H9 (cell line): ENCODE measurements at regions not wholly inside any gene's neighbourhood (a gene's known extent, or its start where the extent isn't known, plus 50 kb on each side); places are given as distances from the start of the nearest gene placed in this dataset.

Experiments
- DNase-seq: peaks from one replicate; pipeline ENCODE4 v3.0.0-alpha.2; 2017
- H2AFZ ChIP-seq: one replicate; pipeline ENCODE4 v1.6.1; 2013; ENCODE audit warnings: mild to moderate bottlenecking, low read length, control low read depth, moderate library complexity
- H2AK5ac ChIP-seq: 2 replicates; pipeline ENCODE4 v1.6.1; 2013; ENCODE audit warnings: low read length, control low read depth, mixed read lengths; ENCODE audit not compliant: insufficient read length
- H2BK120ac ChIP-seq: one replicate; pipeline ENCODE4 v1.6.1; 2013; ENCODE audit warnings: low read depth, mild to moderate bottlenecking, low read length, control low read depth, inconsistent platforms; ENCODE audit not compliant: poor library complexity, severe bottlenecking
- H2BK12ac ChIP-seq: 2 replicates; pipeline ENCODE4 v1.6.1; 2013; ENCODE audit warnings: low read length, control low read depth, mixed read lengths, low read depth; ENCODE audit not compliant: insufficient read length
- H2BK15ac ChIP-seq: 2 replicates; pipeline ENCODE4 v1.6.1; 2013; ENCODE audit warnings: low read depth, low read length, control low read depth
- H2BK20ac ChIP-seq: one replicate; pipeline ENCODE4 v1.6.1; 2013; ENCODE audit warnings: low read depth, mild to moderate bottlenecking, low read length, control low read depth, inconsistent platforms; ENCODE audit not compliant: poor library complexity, severe bottlenecking
- H2BK5ac ChIP-seq: 2 replicates; pipeline ENCODE4 v1.6.1; 2013; ENCODE audit warnings: low read length, control low read depth, mixed read lengths; ENCODE audit not compliant: insufficient read length
- H3K14ac ChIP-seq: 2 replicates; pipeline ENCODE4 v1.6.1; 2013; ENCODE audit warnings: low read length, control low read depth; ENCODE audit not compliant: insufficient read depth
- H3K18ac ChIP-seq: 2 replicates; pipeline ENCODE4 v1.6.1; 2013; ENCODE audit warnings: low read depth, mild to moderate bottlenecking, mixed read lengths, low read length, control low read depth; ENCODE audit not compliant: insufficient read length
- H3K23ac ChIP-seq: 2 replicates; pipeline ENCODE4 v1.6.1; 2013; ENCODE audit warnings: low read length, control low read depth, mixed read lengths, low read depth; ENCODE audit not compliant: insufficient read length
- H3K23me2 ChIP-seq: 2 replicates; pipeline ENCODE4 v1.6.1; 2013; ENCODE audit warnings: low read depth, mild to moderate bottlenecking, mixed read lengths, low read length, control low read depth; ENCODE audit not compliant: insufficient read length, poor library complexity, severe bottlenecking
- H3K27ac ChIP-seq: 2 replicates; pipeline ENCODE4 v1.5.1; 2013; ENCODE audit warnings: low read length, control low read depth, mixed read lengths, low read depth; ENCODE audit not compliant: insufficient read length
- H3K27me3 ChIP-seq: 2 replicates; pipeline ENCODE4 v1.6.1; 2013; ENCODE audit warnings: low read length, control low read depth, inconsistent platforms; ENCODE audit not compliant: insufficient read depth
- H3K4ac ChIP-seq: 2 replicates; pipeline ENCODE4 v1.6.1; 2013; ENCODE audit warnings: low read depth, mild to moderate bottlenecking, control low read depth, inconsistent platforms, low read length, moderate library complexity
- H3K4me1 ChIP-seq: 2 replicates; pipeline ENCODE4 v1.6.1; 2013; ENCODE audit warnings: low read length, control low read depth, inconsistent platforms; ENCODE audit not compliant: insufficient read depth
- H3K4me2 ChIP-seq: 2 replicates; pipeline ENCODE4 v1.6.1; 2013; ENCODE audit warnings: low read length, control low read depth, mixed read lengths; ENCODE audit not compliant: insufficient read length, insufficient read depth
- H3K56ac ChIP-seq: 2 replicates; pipeline ENCODE4 v1.6.1; 2013; ENCODE audit warnings: low read depth, mild to moderate bottlenecking, mixed read lengths, low read length, control low read depth; ENCODE audit not compliant: insufficient read length
- H3K79me1 ChIP-seq: 2 replicates; pipeline ENCODE4 v1.6.1; 2013; ENCODE audit warnings: low read depth, mild to moderate bottlenecking, moderate library complexity, low read length, control low read depth, inconsistent platforms; ENCODE audit not compliant: insufficient read depth, poor library complexity, severe bottlenecking
- H3K79me2 ChIP-seq: 2 replicates; pipeline ENCODE4 v1.6.1; 2013; ENCODE audit warnings: low read length, control low read depth, inconsistent platforms; ENCODE audit not compliant: insufficient read depth
- H3K9ac ChIP-seq: 2 replicates; pipeline ENCODE4 v1.6.1; 2013; ENCODE audit warnings: low read length, control low read depth, mixed read lengths; ENCODE audit not compliant: insufficient read length; ENCODE audit errors: extremely low read depth
- H3K9me3 ChIP-seq: one replicate; pipeline ENCODE4 v1.6.1; 2013; ENCODE audit warnings: low read depth, low read length, inconsistent platforms; ENCODE audit not compliant: control insufficient read depth
- H3T11ph ChIP-seq: one replicate; pipeline ENCODE4 v1.6.1; 2013; ENCODE audit warnings: mild to moderate bottlenecking, low read length, control low read depth, inconsistent platforms
- H4K20me1 ChIP-seq: one replicate; pipeline ENCODE4 v1.6.1; 2013; ENCODE audit not compliant: control insufficient read depth, insufficient read length, insufficient read depth
- H4K5ac ChIP-seq: 2 replicates; pipeline ENCODE4 v1.6.1; 2013; ENCODE audit warnings: low read depth, mild to moderate bottlenecking, mixed read lengths, low read length, control low read depth; ENCODE audit not compliant: insufficient read length
- H4K8ac ChIP-seq: replicated peaks from 2 replicates; pipeline ENCODE4 v1.6.1; 2013; ENCODE audit warnings: low read length, control low read depth, mixed read lengths, low read depth; ENCODE audit not compliant: insufficient read length
- H4K91ac ChIP-seq: 2 replicates; pipeline ENCODE4 v1.6.1; 2013; ENCODE audit warnings: low read depth, mild to moderate bottlenecking, moderate library complexity, mixed read lengths, low read length, control low read depth; ENCODE audit not compliant: insufficient read length
- H3K27ac Mint-ChIP-seq, 3 experiments: 2 replicates in 2 of 3; 3 replicates in 1 of 3; pipeline ENCODE4 v1.8.0; 2020 to 2021; ENCODE audit warnings: mixed read lengths in 3 of 3, mild to moderate bottlenecking in 1 of 3, moderate library complexity in 1 of 3
- H3K27me3 Mint-ChIP-seq: 2 replicates; pipeline ENCODE4 v1.8.0; 2021; ENCODE audit warnings: low read depth, mild to moderate bottlenecking, moderate library complexity, mixed read lengths
- H3K36me3 Mint-ChIP-seq, 3 experiments: 2 replicates in 2 of 3; 3 replicates in 1 of 3; pipeline ENCODE4 v1.8.0; 2020 to 2021; ENCODE audit warnings: low read depth in 3 of 3, mixed read lengths in 3 of 3; ENCODE audit not compliant: insufficient read depth in 1 of 3
- H3K4me1 Mint-ChIP-seq, 2 experiments: 2 replicates each; pipeline ENCODE4 v1.8.0; 2020; ENCODE audit warnings: mixed read lengths in 2 of 2
- H3K4me3 Mint-ChIP-seq, 2 experiments: 2 replicates in 1 of 2; 3 replicates in 1 of 2; pipeline ENCODE4 v1.8.0; 2020 to 2021; ENCODE audit warnings: mild to moderate bottlenecking in 2 of 2, mixed read lengths in 2 of 2, moderate library complexity in 1 of 2
- H3K9me3 Mint-ChIP-seq, 2 experiments: 2 replicates in 1 of 2; 3 replicates in 1 of 2; pipeline ENCODE4 v1.8.0; 2020; ENCODE audit warnings: mild to moderate bottlenecking in 2 of 2, mixed read lengths in 2 of 2, moderate library complexity in 1 of 2
- CTCF ChIP-seq: fragments of 200-600 bp; sonication (generic); conservative IDR thresholded peaks from 3 replicates; pipeline ENCODE4 v1.8.0; 2021; ENCODE audit warnings: antibody characterized with exemption, mild to moderate bottlenecking
- WGBS: extraction: QIAGEN DNeasy Blood & Tissue Kit; methylation state at CpG from one replicate; pipeline ENCODE4 v1.1.7; 2013; ENCODE audit warnings: missing lambda C conversion rate, low lambda C conversion rate, mixed read lengths; ENCODE audit not compliant: insufficient read length; ENCODE audit errors: extremely low coverage; 5-methylcytosine and 5-hydroxymethylcytosine counted together

GRCh38 chr5:155556222-155556621, 542.7 kb downstream of the KIF4B start:
- Histone ChIP-seq H3K4ac (no peak overlapping the region), H3T11ph (no peak overlapping the region), H3K4me1 (no peaks in the 10 kb centered on the region), H3K79me1 (no peaks in the 10 kb centered on the region), H2BK12ac (no peak overlapping the region), H4K8ac (no peak overlapping the region), H2BK5ac (no peak overlapping the region), H3K27ac (no peak overlapping the region), H4K20me1 (no peaks in the 10 kb centered on the region), H3K9ac (no peak overlapping the region), H3K23ac (no peak overlapping the region), H4K91ac (no peak overlapping the region), H3K79me2 (no peaks in the 10 kb centered on the region), H4K5ac (no peak overlapping the region), H2AFZ (no peak overlapping the region), H2BK20ac (no peak overlapping the region), H3K56ac (no peak overlapping the region), H3K27me3 (no peaks in the 10 kb centered on the region), H2AK5ac (no peak overlapping the region), H3K14ac (no peak overlapping the region), H2BK15ac (no peak overlapping the region), H3K9me3 (no peaks in the 10 kb centered on the region), H3K23me2 (no peaks in the 10 kb centered on the region), H3K4me2 (no peak overlapping the region), H3K18ac (no peak overlapping the region), H2BK120ac (no peak overlapping the region)
- no CpG with 5 or more reads among the region's 1 CpG for WGBS
- Mint-ChIP-seq H3K27ac (no peak overlapping the region), H3K4me1 (0 out of 4 replicates have a peak, but pooled peaks cover 0 to 2% of the 10 kb centered on the region in 2 experiments), H3K4me3 (no peak overlapping the region), H3K36me3 (no peaks in the 10 kb centered on the region), H3K9me3 (no peaks in the 10 kb centered on the region), H3K27me3 (no peaks in the 10 kb centered on the region)
- no peak for TF ChIP-seq CTCF
- no peak for DNase-seq
